ENCODE measurements at regions not wholly inside any gene's neighbourhood (a gene's known extent, or its start where the extent isn't known, plus 50 kb on each side); places are given as distances from the start of the nearest gene placed in this dataset.

GRCh38 chr3:6785726-6786125, 75.2 kb upstream of the GRM7 start:
- no peak for TF ChIP-seq CTCF (IDR thresholded peaks at IDR 0.05; ENCODE audit: insufficient read depth, low read length)
- DNase-seq (ENCODE audit: low read depth): no peak

GRCh38 chr3:6791161-6791560, 69.8 kb upstream of the GRM7 start:
- no peak overlapping the region for H3K4me3 ChIP-seq (ENCODE audit: low read depth, low read length)
- DNase-seq (ENCODE audit: low read depth): no peak
- TF ChIP-seq CTCF (IDR thresholded peaks at IDR 0.05; ENCODE audit: insufficient read depth, low read length): no peak

More at GRCh38 chr3:6785726-6786125, 75.2 kb upstream of the GRM7 start:
- H3K4me3 ChIP-seq (ENCODE audit: low read depth, low read length): no peak overlapping the region

GRCh38 chr3:6799264-6799915, 61.5 kb upstream of the GRM7 start:
- peak; percentile 31 for TF ChIP-seq CTCF (IDR thresholded peaks at IDR 0.05; ENCODE audit: insufficient read depth, low read length)
- no peak overlapping the region for H3K4me3 ChIP-seq (ENCODE audit: low read depth, low read length)
- DNase-seq (ENCODE audit: low read depth): no peak

GRCh38 chr3:6803619-6804018, 57.3 kb upstream of the GRM7 start:
- TF ChIP-seq CTCF (IDR thresholded peaks at IDR 0.05; ENCODE audit: insufficient read depth, low read length): no peak
- DNase-seq (ENCODE audit: low read depth): no peak
- no peak overlapping the region for H3K4me3 ChIP-seq (ENCODE audit: low read depth, low read length)

GRCh38 chr3:6805236-6805635, 55.7 kb upstream of the GRM7 start:
- no peak overlapping the region for H3K4me3 ChIP-seq (ENCODE audit: low read depth, low read length)
- DNase-seq (ENCODE audit: low read depth): no peak
- no peak for TF ChIP-seq CTCF (IDR thresholded peaks at IDR 0.05; ENCODE audit: insufficient read depth, low read length)

- no peak for TF ChIP-seq CTCF (IDR thresholded peaks at IDR 0.05; ENCODE audit: insufficient read depth, low read length)
- H3K4me3 ChIP-seq (ENCODE audit: low read depth, low read length): no peak overlapping the region
- no peak for DNase-seq (ENCODE audit: low read depth)
Measured at GRCh38 chr3:6806991-6807390, 53.9 kb upstream of the GRM7 start.
